Keratinocyte (primary cell): ENCODE measurements at regions not wholly inside any gene's neighbourhood (a gene's known extent, or its start where the extent isn't known, plus 50 kb on each side); places are given as distances from the start of the nearest gene placed in this dataset.

ENCODE experiments used
- EZH2 ChIP-seq: IDR thresholded peaks from one replicate; pipeline ENCODE4 v1.6.1; 2012; ENCODE audit warnings: inconsistent platforms, mild to moderate bottlenecking, low read length, moderate library complexity
- TF ChIP-seq, protein P1 (sequence below), 3 experiments: IDR thresholded peaks in 1 of 3; conservative IDR thresholded peaks in 1 of 3; optimal IDR thresholded peaks in 1 of 3; 2 replicates in 2 of 3; 3 replicates in 1 of 3; pipeline versions ENCODE3 to v1.5.1; 2011; ENCODE audit warnings: low read length in 3 of 3, mild to moderate bottlenecking in 3 of 3, moderate library complexity in 2 of 3, control low read depth in 1 of 3, inconsistent platforms in 1 of 3; ENCODE audit not compliant: insufficient read depth in 2 of 3; ENCODE audit errors: extremely low read depth in 1 of 3

DNA sequence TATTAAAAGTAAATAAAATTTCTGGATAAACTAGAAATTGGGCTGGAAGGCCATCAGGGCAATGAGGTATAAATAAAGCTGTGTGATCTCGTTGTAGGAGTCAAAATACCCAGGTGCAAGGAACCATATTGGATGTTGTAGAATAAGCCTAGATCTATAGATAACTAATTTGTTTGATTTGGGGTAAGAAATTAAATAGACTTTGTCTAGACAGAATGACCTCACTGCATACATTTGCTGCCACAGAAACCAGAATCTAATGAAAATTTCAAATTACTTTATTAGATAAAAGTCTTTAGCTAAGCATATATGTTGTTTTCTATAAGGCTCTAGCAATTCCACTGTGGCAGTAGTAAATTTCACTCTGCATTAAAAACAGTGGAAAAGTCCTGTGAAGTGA, 225.2 kb upstream of the ITGA1 start:
- TF ChIP-seq, protein P1, sequence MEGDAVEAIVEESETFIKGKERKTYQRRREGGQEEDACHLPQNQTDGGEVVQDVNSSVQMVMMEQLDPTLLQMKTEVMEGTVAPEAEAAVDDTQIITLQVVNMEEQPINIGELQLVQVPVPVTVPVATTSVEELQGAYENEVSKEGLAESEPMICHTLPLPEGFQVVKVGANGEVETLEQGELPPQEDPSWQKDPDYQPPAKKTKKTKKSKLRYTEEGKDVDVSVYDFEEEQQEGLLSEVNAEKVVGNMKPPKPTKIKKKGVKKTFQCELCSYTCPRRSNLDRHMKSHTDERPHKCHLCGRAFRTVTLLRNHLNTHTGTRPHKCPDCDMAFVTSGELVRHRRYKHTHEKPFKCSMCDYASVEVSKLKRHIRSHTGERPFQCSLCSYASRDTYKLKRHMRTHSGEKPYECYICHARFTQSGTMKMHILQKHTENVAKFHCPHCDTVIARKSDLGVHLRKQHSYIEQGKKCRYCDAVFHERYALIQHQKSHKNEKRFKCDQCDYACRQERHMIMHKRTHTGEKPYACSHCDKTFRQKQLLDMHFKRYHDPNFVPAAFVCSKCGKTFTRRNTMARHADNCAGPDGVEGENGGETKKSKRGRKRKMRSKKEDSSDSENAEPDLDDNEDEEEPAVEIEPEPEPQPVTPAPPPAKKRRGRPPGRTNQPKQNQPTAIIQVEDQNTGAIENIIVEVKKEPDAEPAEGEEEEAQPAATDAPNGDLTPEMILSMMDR (optimal IDR thresholded peaks at IDR 0.05 in 1 of 3, IDR thresholded peaks at IDR 0.05 in 1 of 3, conservative IDR thresholded peaks at IDR 0.05 in 1 of 3; ENCODE audit: extremely low read depth in 1 of 3, insufficient read depth in 2 of 3, low read length in 3 of 3) = no peak
- TF ChIP-seq EZH2 = no peak
